ENCODE measurements at regions not wholly inside any gene's neighbourhood (a gene's known extent, or its start where the extent isn't known, plus 50 kb on each side); places are given as distances from the start of the nearest gene placed in this dataset.

GRCh38 chr4:94115687-94116086, 92.0 kb upstream of the SMARCAD1 start:
- TF ChIP-seq GATA2 (IDR thresholded peaks at IDR 0.05; ENCODE audit: low read depth, low read length) (no peak), GATA3 (IDR thresholded peaks at IDR 0.05; ENCODE audit: low read depth, low read length) (no peak)

Data from SH-SY5Y (cell line).